ENCODE measurements at regions not wholly inside any gene's neighbourhood (a gene's known extent, or its start where the extent isn't known, plus 50 kb on each side); places are given as distances from the start of the nearest gene placed in this dataset.

DNA sequence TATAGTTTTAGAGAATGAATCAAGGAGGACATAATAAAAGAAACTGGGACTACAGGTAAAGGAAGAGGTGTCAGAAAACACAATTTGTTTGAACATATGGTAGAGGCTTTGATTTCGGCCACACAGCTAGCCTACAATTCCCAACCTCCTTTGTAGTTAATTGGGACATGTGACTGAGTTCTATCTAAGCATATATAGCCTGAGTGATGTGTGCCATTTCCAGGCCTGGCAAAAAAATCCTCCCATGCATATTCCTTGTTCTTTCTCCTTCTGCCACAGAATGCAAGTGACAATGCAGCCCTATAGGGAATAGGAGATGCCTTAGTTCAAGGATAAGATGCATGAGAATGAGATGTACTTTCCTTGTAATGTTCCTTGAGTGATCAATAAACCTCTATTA, 590.7 kb upstream of the STEAP1 start:
- ChIA-PET POLR2A (ENCODE audit: unreplicated experiment) (no interaction called here), CTCF (no interaction called here)
- Histone ChIP-seq H2BK120ac (ENCODE audit: low read depth, low read length) (no peak overlapping the region), H4K20me1 (ENCODE audit: insufficient read depth, low read length) (no peaks in the 10 kb centered on the region), H3K9me1 (ENCODE audit: insufficient read depth, low read length) (no peaks in the 10 kb centered on the region), H2BK20ac (ENCODE audit: low read depth, low read length) (no peak overlapping the region), H3K9ac (ENCODE audit: low read depth, low read length) (no peak overlapping the region), H2AFZ (replicated peaks; ENCODE audit: low read length, poor library complexity) (no peak overlapping the region), H2AK5ac (ENCODE audit: low read depth, low read length) (no peak overlapping the region), H2BK5ac (ENCODE audit: low read depth, low read length, poor library complexity, severe bottlenecking) (no peak overlapping the region), H2AK9ac (replicated peaks; ENCODE audit: low read depth, low read length, poor library complexity) (no peak overlapping the region), H2BK15ac (ENCODE audit: low read depth, low read length) (no peak overlapping the region), H3K27me3 (ENCODE audit: control insufficient read depth, insufficient read depth, low read length) (no peaks in the 10 kb centered on the region), H4K91ac (ENCODE audit: insufficient read depth, low read depth, low read length) (no peak overlapping the region), H3K23ac (ENCODE audit: low read depth, low read length) (no peak overlapping the region), H3K27ac (ENCODE audit: insufficient read depth, low read length) (no peak overlapping the region), H3K4me2 (ENCODE audit: low read depth, low read length) (no peak overlapping the region), H3K14ac (replicated peaks; ENCODE audit: low read depth, low read length) (no peak overlapping the region), H3K4ac (ENCODE audit: low read depth, low read length) (no peak overlapping the region), H3K36me3 (ENCODE audit: control insufficient read depth, insufficient read depth, low read length) (no peaks in the 10 kb centered on the region), H3K9me3 (ENCODE audit: control insufficient read depth, insufficient read depth, low read length) (peaks cover 5% of the 10 kb centered on the region), H3K4me1 (ENCODE audit: control insufficient read depth, insufficient read depth, low read length) (no peaks in the 10 kb centered on the region), H3K79me1 (ENCODE audit: low read depth in 1 of 2, low read length in 2 of 2) (no peaks in the 10 kb centered on the region), H4K5ac (ENCODE audit: low read depth, low read length) (no peak overlapping the region), H4K8ac (ENCODE audit: low read depth in 2 of 2, low read length in 2 of 2) (no peak overlapping the region), H3K4me3 (ENCODE audit: insufficient read depth, low read depth, low read length) (no peak overlapping the region), H3K56ac (ENCODE audit: extremely low read depth, insufficient read depth, low read length) (no peak overlapping the region), H3K18ac (ENCODE audit: low read depth, low read length) (no peak overlapping the region)
- WGBS, 2 experiments (ENCODE audit: extremely low coverage in 2 of 2, insufficient read length in 1 of 2): no CpG with 5 or more reads among the region's 1 CpG
- TF ChIP-seq MAFK (IDR thresholded peaks at IDR 0.05; ENCODE audit: low read depth, low read length): no peak
- TF ChIP-seq MAZ (IDR thresholded peaks at IDR 0.05; ENCODE audit: borderline replicate concordance, low read depth, low read length): no peak
- no peak for TF ChIP-seq CHD1 (IDR thresholded peaks at IDR 0.05; ENCODE audit: low read depth, low read length)
- intact Hi-C loops (cut with micrococcal nuclease) (no loop called here), dilution Hi-C loops (cut with HindIII; ENCODE audit: low sequenced_read_pairs, unreplicated experiment) (no loop called here), in situ Hi-C loops (cut with MboI; ENCODE audit: low sequenced_read_pairs) (no loop called here)
- no TSS peak for BruUV-seq (replicated peaks)
- no peak for ATAC-seq (ENCODE audit: low read depth)
- DNase-seq: no peak

All from IMR-90 (cell line).